Activated T-cell treated with anti-CD3 and anti-CD28 coated beads, Interleukin-2, amount 50 U/mL, for 4 hours (primary cell): ENCODE measurements at regions not wholly inside any gene's neighbourhood (a gene's known extent, or its start where the extent isn't known, plus 50 kb on each side); places are given as distances from the start of the nearest gene placed in this dataset.

Experiments used
- ATAC-seq, 2 donors: fragments of 200-7000 bp; cut with Tn5 transposase; one replicate each; pipeline ENCODE4 v1.10.0; 2021
- DNase-seq: peaks from one replicate; pipeline ENCODE4 v3.0.0-alpha.2; 2020
- H3K27me3 Mint-ChIP-seq: one replicate; pipeline ENCODE4 v1.8.0; 2021; ENCODE audit warnings: low read depth, mixed read lengths
- H3K36me3 Mint-ChIP-seq: one replicate; pipeline ENCODE4 v1.8.0; 2022; ENCODE audit warnings: mixed read lengths; ENCODE audit not compliant: insufficient read depth
- H3K4me1 Mint-ChIP-seq: one replicate; pipeline ENCODE4 v1.8.0; 2021; ENCODE audit warnings: low read depth, mixed read lengths
- H3K4me3 Mint-ChIP-seq: one replicate; pipeline ENCODE4 v1.8.0; 2021; ENCODE audit warnings: mild to moderate bottlenecking, moderate library complexity, mixed read lengths
- H3K9me3 Mint-ChIP-seq: one replicate; pipeline ENCODE4 v1.8.0; 2021; ENCODE audit warnings: mixed read lengths

GRCh38 chr13:26811581-26811980 lies 51.0 kb upstream of the GPR12 start:
- Mint-ChIP-seq H3K27me3 (peaks cover 25% of the 10 kb centered on the region), H3K4me3 (no peak overlapping the region), H3K36me3 (no peaks in the 10 kb centered on the region), H3K9me3 (no peaks in the 10 kb centered on the region), H3K4me1 (no peaks in the 10 kb centered on the region)
- DNase-seq (no peak), ATAC-seq (no peak)
